ENCODE measurements at regions not wholly inside any gene's neighbourhood (a gene's known extent, or its start where the extent isn't known, plus 50 kb on each side); places are given as distances from the start of the nearest gene placed in this dataset.

GRCh38 chr7:93632371-93632770, 57.8 kb upstream of the CALCR start:
- DNase-seq, result no peak

GRCh38 chr7:93629291-93629801, 54.8 kb upstream of the CALCR start:
- no peak for DNase-seq

GRCh38 chr7:93626869-93627268, 52.3 kb upstream of the CALCR start:
- no peak for DNase-seq

Data from activated T-cell treated with anti-CD3 and anti-CD28 coated beads, Interleukin-2, amount 50 U/mL, for 48 hours (primary cell).